PC-9 (cell line): ENCODE measurements at regions not wholly inside any gene's neighbourhood (a gene's known extent, or its start where the extent isn't known, plus 50 kb on each side); places are given as distances from the start of the nearest gene placed in this dataset.

Source experiments
- EZH2 ChIP-seq: fragments of 200-600 bp; sonication (generic); IDR thresholded peaks from 2 replicates; pipeline ENCODE4 v1.8.0; 2017; ENCODE audit warnings: antibody characterized with exemption, low read depth
- TF ChIP-seq, protein P1 (sequence below): fragments of 200-600 bp; sonication (generic); conservative IDR thresholded peaks from 2 replicates; pipeline ENCODE4 v1.6.1; 2017; ENCODE audit warnings: mixed run types, antibody characterized with exemption, mild to moderate bottlenecking, moderate library complexity

DNA sequence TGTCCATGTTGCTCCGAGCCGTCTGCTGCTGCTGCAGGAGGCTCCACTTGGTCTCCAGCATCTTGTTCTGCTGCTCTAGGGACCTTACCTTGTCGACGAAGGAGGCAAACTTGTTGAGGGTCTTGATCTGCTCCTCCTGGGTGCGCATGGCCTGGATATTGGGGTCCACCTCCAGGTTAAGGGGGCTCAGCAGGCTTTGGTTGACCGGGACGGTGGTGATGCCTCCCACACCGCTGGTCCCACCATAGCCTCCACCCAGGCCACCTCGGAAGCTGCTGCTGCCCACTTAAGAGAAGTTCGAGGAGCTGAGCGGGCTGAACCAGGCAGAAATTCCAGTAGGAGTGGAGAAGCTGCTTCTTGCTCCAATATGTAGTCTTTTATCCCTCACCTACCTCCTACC lies 180.7 kb upstream of the SYNPR start:
- TF ChIP-seq EZH2: no peak
- TF ChIP-seq, protein P1, sequence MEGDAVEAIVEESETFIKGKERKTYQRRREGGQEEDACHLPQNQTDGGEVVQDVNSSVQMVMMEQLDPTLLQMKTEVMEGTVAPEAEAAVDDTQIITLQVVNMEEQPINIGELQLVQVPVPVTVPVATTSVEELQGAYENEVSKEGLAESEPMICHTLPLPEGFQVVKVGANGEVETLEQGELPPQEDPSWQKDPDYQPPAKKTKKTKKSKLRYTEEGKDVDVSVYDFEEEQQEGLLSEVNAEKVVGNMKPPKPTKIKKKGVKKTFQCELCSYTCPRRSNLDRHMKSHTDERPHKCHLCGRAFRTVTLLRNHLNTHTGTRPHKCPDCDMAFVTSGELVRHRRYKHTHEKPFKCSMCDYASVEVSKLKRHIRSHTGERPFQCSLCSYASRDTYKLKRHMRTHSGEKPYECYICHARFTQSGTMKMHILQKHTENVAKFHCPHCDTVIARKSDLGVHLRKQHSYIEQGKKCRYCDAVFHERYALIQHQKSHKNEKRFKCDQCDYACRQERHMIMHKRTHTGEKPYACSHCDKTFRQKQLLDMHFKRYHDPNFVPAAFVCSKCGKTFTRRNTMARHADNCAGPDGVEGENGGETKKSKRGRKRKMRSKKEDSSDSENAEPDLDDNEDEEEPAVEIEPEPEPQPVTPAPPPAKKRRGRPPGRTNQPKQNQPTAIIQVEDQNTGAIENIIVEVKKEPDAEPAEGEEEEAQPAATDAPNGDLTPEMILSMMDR: no peak
